Coronary artery (tissue), 2 donors: ENCODE measurements at regions not wholly inside any gene's neighbourhood (a gene's known extent, or its start where the extent isn't known, plus 50 kb on each side); places are given as distances from the start of the nearest gene placed in this dataset.

Experiments used
- DNase-seq: peaks from one replicate; pipeline ENCODE4 v3.0.0-alpha.2; 2017; ENCODE audit warnings: low spot score
- H3K27ac ChIP-seq, 2 donors: fragments of 200-600 bp; sonication (generic); one replicate each; pipeline ENCODE4 v1.5.1; 2016 to 2019
- H3K4me3 ChIP-seq: fragments of 200-600 bp; sonication (generic); 2 replicates; pipeline ENCODE4 v1.5.1; 2016; ENCODE audit warnings: mild to moderate bottlenecking, moderate library complexity
- TF ChIP-seq, protein P1 (sequence below): fragments of 200-600 bp; sonication (generic); IDR thresholded peaks from one replicate; pipeline ENCODE4 v1.5.1; 2019; ENCODE audit warnings: antibody characterized with exemption

DNA sequence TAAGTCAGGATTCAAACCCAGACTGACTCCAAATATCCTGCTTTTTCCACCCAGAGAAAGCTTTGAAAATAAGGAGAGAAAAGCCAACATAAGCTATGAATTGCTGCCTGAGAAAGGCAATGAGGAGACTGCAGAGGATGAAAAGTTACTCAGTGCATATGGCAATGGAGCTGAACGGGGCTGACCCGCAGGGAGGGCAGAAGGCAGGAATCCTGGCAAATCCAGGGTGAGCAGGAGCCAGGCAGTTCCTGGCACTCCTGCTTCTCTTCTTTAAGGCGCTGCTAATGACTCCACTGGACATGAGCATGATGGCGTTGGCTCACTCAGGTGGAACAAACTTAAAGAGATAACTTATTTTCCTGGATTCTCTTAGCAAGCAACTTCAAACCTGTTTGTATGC is 95.2 kb upstream of the TMCC3 start:
- Histone ChIP-seq H3K27ac (no peak overlapping the region), H3K4me3 (no peak overlapping the region)
- TF ChIP-seq, protein P1, sequence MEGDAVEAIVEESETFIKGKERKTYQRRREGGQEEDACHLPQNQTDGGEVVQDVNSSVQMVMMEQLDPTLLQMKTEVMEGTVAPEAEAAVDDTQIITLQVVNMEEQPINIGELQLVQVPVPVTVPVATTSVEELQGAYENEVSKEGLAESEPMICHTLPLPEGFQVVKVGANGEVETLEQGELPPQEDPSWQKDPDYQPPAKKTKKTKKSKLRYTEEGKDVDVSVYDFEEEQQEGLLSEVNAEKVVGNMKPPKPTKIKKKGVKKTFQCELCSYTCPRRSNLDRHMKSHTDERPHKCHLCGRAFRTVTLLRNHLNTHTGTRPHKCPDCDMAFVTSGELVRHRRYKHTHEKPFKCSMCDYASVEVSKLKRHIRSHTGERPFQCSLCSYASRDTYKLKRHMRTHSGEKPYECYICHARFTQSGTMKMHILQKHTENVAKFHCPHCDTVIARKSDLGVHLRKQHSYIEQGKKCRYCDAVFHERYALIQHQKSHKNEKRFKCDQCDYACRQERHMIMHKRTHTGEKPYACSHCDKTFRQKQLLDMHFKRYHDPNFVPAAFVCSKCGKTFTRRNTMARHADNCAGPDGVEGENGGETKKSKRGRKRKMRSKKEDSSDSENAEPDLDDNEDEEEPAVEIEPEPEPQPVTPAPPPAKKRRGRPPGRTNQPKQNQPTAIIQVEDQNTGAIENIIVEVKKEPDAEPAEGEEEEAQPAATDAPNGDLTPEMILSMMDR, result no peak
- DNase-seq, result no peak

DNA sequence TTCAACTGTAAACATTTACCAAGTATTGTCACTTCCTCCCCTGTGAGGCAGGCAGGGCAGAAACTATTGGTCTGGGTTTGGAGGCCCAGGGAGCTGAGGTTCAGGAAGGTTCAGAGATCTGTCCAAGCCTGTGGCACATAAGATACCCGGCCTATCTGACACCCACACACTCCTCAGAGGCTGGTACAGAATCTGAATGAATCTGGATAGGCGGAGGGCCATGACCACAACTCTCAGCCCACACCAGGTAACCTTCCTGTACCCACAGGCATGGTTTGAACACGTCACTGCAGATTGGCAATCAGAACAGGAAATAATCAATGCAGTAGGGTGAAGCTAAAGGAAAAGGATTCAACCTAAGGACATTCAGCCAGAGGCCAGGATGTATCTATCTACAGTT is 92.8 kb upstream of the TMCC3 start:
- TF ChIP-seq, protein P1, result no peak
- Histone ChIP-seq H3K27ac (no peak overlapping the region), H3K4me3 (no peak overlapping the region)
- DNase-seq, result no peak

DNA sequence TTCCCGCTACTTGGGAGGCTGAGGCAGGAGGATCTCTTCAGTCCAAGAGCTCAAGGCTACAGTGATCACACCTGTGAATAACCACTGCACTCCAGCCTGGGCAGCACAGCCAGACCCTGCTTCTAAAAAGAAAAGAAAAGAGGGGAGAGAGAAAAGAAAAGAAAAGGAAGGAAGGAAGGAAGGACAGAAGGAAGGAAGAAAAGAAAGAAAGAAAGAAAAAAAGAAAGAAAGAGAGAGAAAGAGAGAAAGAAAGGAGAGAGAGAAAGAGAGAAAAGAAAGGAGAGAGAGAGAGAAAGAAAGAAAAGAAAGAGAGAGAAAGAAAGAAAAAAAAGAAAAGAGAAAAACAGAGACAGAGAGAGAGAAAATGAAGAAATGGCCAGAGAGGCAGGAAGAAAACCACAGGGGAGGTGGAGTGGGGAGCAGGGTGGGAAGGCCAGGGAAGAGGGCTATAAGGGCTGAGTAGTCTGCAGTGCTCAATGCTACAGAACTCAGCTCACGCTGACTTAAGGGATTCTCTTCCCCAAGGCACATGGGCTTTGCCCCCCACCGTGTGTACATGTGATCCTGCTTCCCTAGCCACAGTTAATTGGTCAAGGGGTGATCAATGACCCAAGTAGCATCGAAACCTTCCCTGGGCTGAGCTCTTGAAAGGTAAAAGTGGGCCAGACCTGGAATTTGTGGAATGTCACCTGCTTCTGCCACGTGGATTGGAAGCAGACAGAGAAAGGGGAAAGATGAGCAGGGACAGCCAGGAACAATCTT is 90.4 kb upstream of the TMCC3 start:
- TF ChIP-seq, protein P1, result no peak
- DNase-seq, result no peak
- no peak overlapping the region for H3K27ac ChIP-seq
- no peak overlapping the region for H3K4me3 ChIP-seq

DNA sequence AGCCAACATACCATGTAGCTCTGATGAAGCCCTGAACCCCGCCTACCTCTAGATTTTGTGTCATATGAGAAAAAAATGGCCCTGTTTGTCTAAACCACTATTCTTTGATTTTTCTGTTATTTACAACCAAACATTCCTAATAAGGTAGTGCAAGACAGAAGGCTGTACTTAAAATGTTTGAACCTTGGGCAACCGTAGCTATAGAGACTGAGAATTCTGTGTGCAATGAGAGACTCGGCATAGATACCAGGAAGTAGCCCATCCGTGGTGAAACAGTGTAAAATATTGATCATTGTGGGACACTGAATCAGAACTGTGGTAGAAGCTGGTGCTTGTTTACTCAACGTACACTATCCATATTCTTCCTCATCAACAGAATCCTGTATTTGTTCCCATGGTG is 86.5 kb upstream of the TMCC3 start:
- TF ChIP-seq, protein P1, result no peak
- Histone ChIP-seq H3K27ac (no peak overlapping the region), H3K4me3 (no peak overlapping the region)
- DNase-seq, result no peak

DNA sequence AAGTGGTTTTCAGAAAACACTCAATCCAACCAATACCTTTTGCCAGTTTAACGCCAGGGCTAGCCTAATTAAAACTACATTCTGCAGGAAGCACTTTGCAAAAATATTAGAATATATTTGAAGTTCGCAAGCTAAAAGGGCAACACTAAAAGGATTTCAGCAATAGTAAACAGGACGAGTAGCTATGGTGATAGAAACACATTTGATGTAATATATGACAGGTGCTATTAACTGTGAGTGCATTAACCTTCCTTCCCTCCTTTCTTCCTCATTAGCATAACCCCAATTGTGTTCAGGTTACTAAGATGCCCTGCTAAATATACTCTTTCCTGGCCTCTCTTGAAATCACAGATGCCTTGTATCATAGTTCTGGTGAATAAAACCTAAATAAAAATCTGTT is 85.6 kb upstream of the TMCC3 start:
- TF ChIP-seq, protein P1, result no peak

DNA sequence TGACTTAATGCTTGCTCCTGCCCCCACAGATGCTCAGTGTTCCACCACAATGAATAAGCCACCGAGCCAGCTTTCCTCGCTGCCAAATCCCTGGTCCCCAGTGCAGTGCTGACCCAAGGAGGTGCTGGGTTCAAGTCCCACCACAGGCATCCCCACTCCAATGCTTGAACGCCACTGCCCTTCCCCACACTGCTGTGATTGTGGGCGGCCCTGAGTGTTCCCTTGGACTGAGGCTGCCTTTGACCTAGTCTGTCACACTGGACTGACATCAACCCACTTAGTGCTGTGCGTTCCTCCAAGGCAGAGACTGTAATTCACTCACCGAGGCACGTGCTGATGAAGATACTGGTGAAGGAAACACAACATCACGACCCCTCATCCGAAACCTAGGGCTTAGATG is 83.4 kb upstream of the TMCC3 start:
- Histone ChIP-seq H3K4me3 (no peak overlapping the region), H3K27ac (no peak overlapping the region)
- TF ChIP-seq, protein P1, result no peak
- DNase-seq, result no peak

More for the DNA sequence above, 85.6 kb upstream of the TMCC3 start:
- no peak overlapping the region for H3K27ac ChIP-seq
- no peak for DNase-seq
- no peak overlapping the region for H3K4me3 ChIP-seq

DNA sequence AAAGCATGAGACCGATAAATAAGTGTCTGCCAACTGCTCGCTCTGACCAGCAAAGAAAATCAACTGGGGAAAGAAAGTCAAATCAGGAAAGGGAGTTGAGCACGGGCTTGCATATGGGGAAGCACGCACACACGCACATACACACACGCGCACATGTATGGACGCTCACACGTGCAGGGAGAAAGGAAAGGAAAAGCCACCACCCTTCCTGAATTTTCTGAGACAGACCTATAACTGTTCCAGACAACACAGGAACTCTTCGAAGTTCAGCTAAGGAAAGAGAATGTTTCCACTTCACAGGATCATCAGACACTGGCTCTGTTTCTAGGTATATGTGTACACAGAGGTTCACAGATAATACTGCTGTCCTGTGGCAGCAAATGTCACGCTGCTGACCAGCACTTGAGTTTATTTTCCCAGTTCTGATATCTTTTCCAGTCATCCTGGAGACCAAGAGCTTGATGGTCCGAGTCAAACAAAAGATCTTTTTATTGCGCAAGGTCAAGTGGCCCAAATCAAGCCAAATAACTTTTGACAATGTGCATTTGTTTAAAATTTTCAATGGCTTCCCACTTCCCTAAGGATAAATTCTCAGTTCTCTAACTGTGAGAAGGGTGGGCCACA is 82.1 kb upstream of the TMCC3 start:
- no peak for DNase-seq
- TF ChIP-seq, protein P1, result no peak
- Histone ChIP-seq H3K27ac (no peak overlapping the region), H3K4me3 (no peak overlapping the region)
